Lower leg skin (tissue), 4 donors: ENCODE measurements at regions not wholly inside any gene's neighbourhood (a gene's known extent, or its start where the extent isn't known, plus 50 kb on each side); places are given as distances from the start of the nearest gene placed in this dataset.

Experiments used
- DNase-seq, 2 donors: peaks; one replicate each; pipeline ENCODE4 v3.0.0-alpha.2; 2019; ENCODE audit warnings: low spot score in 2 of 2
- H3K4me3 ChIP-seq: fragments of 200-600 bp; sonication (generic); 2 replicates; pipeline ENCODE4 v1.5.1; 2017; ENCODE audit warnings: mild to moderate bottlenecking, low read depth; ENCODE audit not compliant: poor library complexity, severe bottlenecking
- CTCF ChIP-seq, 3 donors: fragments of 450-650 bp; IDR thresholded peaks; one replicate each; pipeline ENCODE4 v1.5.1; 2016; ENCODE audit warnings: antibody characterized with exemption in 3 of 3, mild to moderate bottlenecking in 3 of 3, moderate library complexity in 2 of 3
- POLR2A ChIP-seq, 2 donors: fragments of 450-650 bp; IDR thresholded peaks; one replicate each; pipeline ENCODE4 v1.6.1; 2016 to 2017; ENCODE audit warnings: antibody characterized with exemption in 2 of 2, mild to moderate bottlenecking in 1 of 2, moderate library complexity in 1 of 2
- WGBS, 2 donors: methylation state at CpG; one replicate each; pipeline ENCODE4 v1.1.5; 2018; 5-methylcytosine and 5-hydroxymethylcytosine counted together
- intact Hi-C: fragments of 100-400 bp; cut with DNase I; formaldehyde crosslinking; loops from one replicate; pipeline ENCODE4 v1.15.0; 2023; ENCODE audit warnings: low total_unique reads

DNA sequence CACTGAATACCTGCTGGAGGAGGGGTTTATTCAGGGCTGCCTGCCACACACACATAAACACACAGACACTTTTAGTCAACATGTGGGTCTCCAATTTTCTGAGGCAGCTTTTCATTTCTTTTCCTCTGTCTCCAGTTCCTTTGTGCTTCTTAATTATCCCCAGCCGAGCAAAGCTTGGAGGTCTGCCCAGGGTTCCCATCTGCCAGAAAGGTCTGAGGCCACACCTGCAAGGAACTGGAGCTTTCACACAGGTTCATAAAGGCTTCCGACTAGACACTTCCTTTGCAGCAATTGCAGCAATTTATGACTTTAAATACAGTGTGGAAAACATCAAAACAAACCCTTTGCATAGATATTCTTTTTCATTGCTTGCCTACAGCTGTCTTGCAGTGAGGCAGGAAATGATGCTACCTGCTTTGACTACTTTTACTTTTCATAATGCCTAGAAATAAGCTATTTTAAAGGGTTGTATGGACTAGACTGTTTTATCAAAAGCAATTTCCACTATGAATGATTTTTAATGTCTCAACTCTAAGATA, 1318.9 kb downstream of the AACS start:
- H3K4me3 ChIP-seq, result no peak overlapping the region
- DNase-seq, result no peak
- intact Hi-C loops, result no loop called here
- 10 to 23% methylated on average over 2 of the region's 2 CpGs for WGBS, 2 donors
- TF ChIP-seq POLR2A (IDR thresholded peaks at IDR 0.05) (no peak), CTCF (IDR thresholded peaks at IDR 0.05) (no peak)

DNA sequence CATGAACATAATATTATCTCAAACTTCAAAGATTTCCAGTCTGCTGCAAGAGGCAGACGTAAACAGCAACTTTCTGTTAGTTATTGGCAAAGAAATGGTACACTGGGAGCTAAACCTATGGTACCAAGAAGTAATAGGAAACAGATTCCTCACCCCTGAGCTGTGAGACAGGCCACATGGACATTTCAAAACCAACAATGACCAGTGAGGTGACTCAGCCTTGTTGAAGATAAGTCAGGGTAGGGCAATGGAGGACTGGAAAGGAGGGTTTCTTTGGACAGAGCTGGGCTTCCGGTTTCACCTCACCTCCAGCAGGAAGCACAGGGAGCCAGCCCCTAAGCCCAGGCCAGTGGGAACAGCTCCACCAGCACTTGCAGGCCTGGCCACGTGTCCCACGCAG, 1320.5 kb downstream of the AACS start:
- H3K4me3 ChIP-seq, result no peak overlapping the region
- DNase-seq, result no peak
- 85 to 88% methylated on average over 4 of the region's 4 CpGs for WGBS, 2 donors
- intact Hi-C loops, result no loop called here
- no peak for TF ChIP-seq CTCF (IDR thresholded peaks at IDR 0.05)
- no peak for TF ChIP-seq POLR2A (IDR thresholded peaks at IDR 0.05)

- WGBS, 2 donors, result 47 to 50% methylated on average over 9 of the region's 9 CpGs
- intact Hi-C loops, result no loop called here
- H3K4me3 ChIP-seq, result no peak overlapping the region
- TF ChIP-seq CTCF (IDR thresholded peaks at IDR 0.05), result no peak
- TF ChIP-seq POLR2A (IDR thresholded peaks at IDR 0.05), result no peak
- DNase-seq, result no peak
Observed at GRCh38 chr12:126389220-126389841, 1324.1 kb downstream of the AACS start.

DNA sequence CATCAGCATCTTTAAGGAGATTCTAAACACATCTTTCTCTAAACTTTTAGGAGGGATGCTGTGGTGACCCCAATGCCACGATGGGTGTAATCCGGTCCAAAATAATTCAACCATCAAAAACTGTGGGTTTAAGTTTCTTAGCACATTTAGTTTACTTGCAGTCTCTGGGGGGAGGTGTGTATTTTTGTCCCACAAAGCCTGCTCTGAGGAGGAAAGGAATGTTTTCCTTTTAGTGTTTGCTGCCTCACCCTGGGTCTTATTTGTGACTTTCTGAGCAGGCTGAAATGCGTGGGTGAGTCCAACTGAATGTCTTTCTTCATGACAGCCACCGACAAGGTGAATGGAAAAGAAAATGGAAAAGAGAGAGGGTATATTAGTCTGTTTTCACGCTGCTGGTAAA, 1324.7 kb downstream of the AACS start:
- intact Hi-C loops, result no loop called here
- 74 to 77% methylated on average over 5 of the region's 5 CpGs for WGBS, 2 donors
- no peak for DNase-seq
- TF ChIP-seq POLR2A (IDR thresholded peaks at IDR 0.05) (no peak), CTCF (IDR thresholded peaks at IDR 0.05) (no peak)
- no peak overlapping the region for H3K4me3 ChIP-seq

GRCh38 chr12:126390969-126391566, 1325.8 kb downstream of the AACS start:
- 81 to 83% methylated on average over 6 of the region's 6 CpGs for WGBS, 2 donors
- no peak for TF ChIP-seq CTCF (IDR thresholded peaks at IDR 0.05)
- TF ChIP-seq POLR2A (IDR thresholded peaks at IDR 0.05), result no peak
- intact Hi-C loops, result no loop called here
- DNase-seq, result no peak
- no peak overlapping the region for H3K4me3 ChIP-seq
